ENCODE measurements at regions not wholly inside any gene's neighbourhood (a gene's known extent, or its start where the extent isn't known, plus 50 kb on each side); places are given as distances from the start of the nearest gene placed in this dataset.

- Histone ChIP-seq H3K9me3 (no peaks in the 10 kb centered on the region), H3K27ac (no peak overlapping the region), H3K27me3 (no peaks in the 10 kb centered on the region), H3K4me1 (ENCODE audit: insufficient read depth) (no peaks in the 10 kb centered on the region), H3K4me3 (no peak overlapping the region), H3K36me3 (no peaks in the 10 kb centered on the region)
- no peak for TF ChIP-seq POLR2A (IDR thresholded peaks at IDR 0.05)
- intact Hi-C loops (cut with DNase I) = no loop called here
- 92% methylated on average over 4 of the region's 4 CpGs for WGBS, 3 donors
- no peak for DNase-seq
Observed at GRCh38 chr13:76643596-76643995, 242.6 kb downstream of the KCTD12 start.

- TF ChIP-seq CTCF (IDR thresholded peaks at IDR 0.05) (no peak), POLR2A (IDR thresholded peaks at IDR 0.05) (no peak), EP300 (IDR thresholded peaks at IDR 0.05) (no peak)
Observed at GRCh38 chr13:76641056-76641455, 245.1 kb downstream of the KCTD12 start.

GRCh38 chr13:76638882-76639281, 247.3 kb downstream of the KCTD12 start:
- H3K27me3 ChIP-seq = no peaks in the 10 kb centered on the region
- peaks cover 8% of the 10 kb centered on the region for H3K4me1 ChIP-seq (ENCODE audit: insufficient read depth)
- intact Hi-C loops (cut with DNase I) = no loop called here
- DNase-seq = no peak
- H3K36me3 ChIP-seq = no peaks in the 10 kb centered on the region
- H3K4me3 ChIP-seq = no peak overlapping the region
- no peak for TF ChIP-seq CTCF (IDR thresholded peaks at IDR 0.05)
- TF ChIP-seq POLR2A (IDR thresholded peaks at IDR 0.05) = no peak
- TF ChIP-seq EP300 (IDR thresholded peaks at IDR 0.05) = no peak
- H3K9me3 ChIP-seq = no peaks in the 10 kb centered on the region
- H3K27ac ChIP-seq = no peak overlapping the region
- 63 to 89% (median 69%) methylated on average over 3 of the region's 3 CpGs for WGBS, 3 donors

More at GRCh38 chr13:76641056-76641455, 245.1 kb downstream of the KCTD12 start:
- Histone ChIP-seq H3K9me3 (no peaks in the 10 kb centered on the region), H3K27me3 (no peaks in the 10 kb centered on the region), H3K4me3 (no peak overlapping the region), H3K36me3 (no peaks in the 10 kb centered on the region), H3K27ac (no peak overlapping the region), H3K4me1 (ENCODE audit: insufficient read depth) (peaks cover 5% of the 10 kb centered on the region)
- intact Hi-C loops (cut with DNase I) = no loop called here
- 49 to 70% (median 51%) methylated on average over 1 of the region's 1 CpG for WGBS, 3 donors
- no peak for DNase-seq

- intact Hi-C loops (cut with DNase I) = no loop called here
- H3K4me3 ChIP-seq = no peak overlapping the region
- H3K36me3 ChIP-seq = no peaks in the 10 kb centered on the region
- TF ChIP-seq EP300 (IDR thresholded peaks at IDR 0.05) (no peak), POLR2A (IDR thresholded peaks at IDR 0.05) (no peak), CTCF (IDR thresholded peaks at IDR 0.05) (no peak)
- no peaks in the 10 kb centered on the region for H3K9me3 ChIP-seq
- 50 to 52% (median 51%) methylated on average over 3 of the region's 3 CpGs for WGBS, 3 donors
- peaks cover 8% of the 10 kb centered on the region for H3K4me1 ChIP-seq (ENCODE audit: insufficient read depth)
- H3K27ac ChIP-seq = no peak overlapping the region
- no peaks in the 10 kb centered on the region for H3K27me3 ChIP-seq
- DNase-seq = no peak
Observed at GRCh38 chr13:76638181-76638580, 248.0 kb downstream of the KCTD12 start.

GRCh38 chr13:76637641-76638141, 248.5 kb downstream of the KCTD12 start:
- Histone ChIP-seq H3K4me1 (ENCODE audit: insufficient read depth) (peaks cover 8% of the 10 kb centered on the region), H3K27me3 (no peaks in the 10 kb centered on the region), H3K4me3 (no peak overlapping the region), H3K9me3 (no peaks in the 10 kb centered on the region), H3K36me3 (no peaks in the 10 kb centered on the region), H3K27ac (no peak overlapping the region)
- intact Hi-C loops (cut with DNase I) = no loop called here
- 17 to 21% (median 20%) methylated on average over 2 of the region's 2 CpGs for WGBS, 3 donors
- no peak for DNase-seq
- TF ChIP-seq EP300 (IDR thresholded peaks at IDR 0.05) (no peak), CTCF (IDR thresholded peaks at IDR 0.05) (no peak), POLR2A (IDR thresholded peaks at IDR 0.05) (no peak)

All from ovary (tissue), 7 donors.